ENCODE measurements at regions not wholly inside any gene's neighbourhood (a gene's known extent, or its start where the extent isn't known, plus 50 kb on each side); places are given as distances from the start of the nearest gene placed in this dataset.
"Not testable (repeated sequence)": the region's sequence is repeated elsewhere in the genome, so short reads cannot be mapped to it uniquely, and the experiment has no call there.

DNA sequence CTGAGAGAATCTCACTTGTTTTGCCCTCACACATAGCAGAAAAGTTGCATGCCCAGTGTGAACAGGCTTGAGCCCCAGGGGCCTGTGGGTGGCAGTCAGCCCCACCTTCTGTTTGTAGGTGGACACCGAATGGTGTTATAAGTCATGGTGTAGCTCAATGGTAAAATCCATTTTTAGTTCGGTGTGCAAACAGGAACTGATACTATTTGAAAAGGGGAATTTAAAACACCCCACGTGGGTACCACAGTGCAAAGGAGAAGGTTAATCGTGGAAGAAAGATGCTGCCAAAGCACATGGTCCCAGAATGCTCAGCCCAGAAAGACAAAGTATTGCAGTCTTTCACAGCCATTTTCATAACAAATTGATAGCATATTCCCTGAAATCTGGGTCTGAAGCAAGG lies 71.8 kb upstream of the GZMB start:
- Histone ChIP-seq H3K9ac (ENCODE audit: low read depth, low read length) (no peak overlapping the region), H3K4me1 (ENCODE audit: insufficient read depth, low read length) (no peaks in the 10 kb centered on the region), H3K79me2 (ENCODE audit: insufficient read depth, low read length) (no peaks in the 10 kb centered on the region), H3K36me3 (ENCODE audit: insufficient read depth, low read length) (no peaks in the 10 kb centered on the region), H3K4me2 (ENCODE audit: insufficient read depth, low read length) (no peak overlapping the region), H3K27me3 (ENCODE audit: insufficient read depth, low read length, poor library complexity) (peaks cover 5% of the 10 kb centered on the region), H3K9me3 (ENCODE audit: insufficient read depth, low read length, severe bottlenecking) (no peaks in the 10 kb centered on the region), H3K4me3 (ENCODE audit: low read depth in 1 of 2, low read length in 2 of 2) (no peak overlapping the region), H3K27ac (ENCODE audit: low read length) (no peak overlapping the region), H2AFZ (ENCODE audit: low read depth, low read length) (no peak overlapping the region), H4K20me1 (ENCODE audit: insufficient read depth, low read length) (no peaks in the 10 kb centered on the region)
- ATAC-seq (ENCODE audit: insufficient read depth, low read depth) (no peak), DNase-seq (no peak)
- TF ChIP-seq, protein P1, sequence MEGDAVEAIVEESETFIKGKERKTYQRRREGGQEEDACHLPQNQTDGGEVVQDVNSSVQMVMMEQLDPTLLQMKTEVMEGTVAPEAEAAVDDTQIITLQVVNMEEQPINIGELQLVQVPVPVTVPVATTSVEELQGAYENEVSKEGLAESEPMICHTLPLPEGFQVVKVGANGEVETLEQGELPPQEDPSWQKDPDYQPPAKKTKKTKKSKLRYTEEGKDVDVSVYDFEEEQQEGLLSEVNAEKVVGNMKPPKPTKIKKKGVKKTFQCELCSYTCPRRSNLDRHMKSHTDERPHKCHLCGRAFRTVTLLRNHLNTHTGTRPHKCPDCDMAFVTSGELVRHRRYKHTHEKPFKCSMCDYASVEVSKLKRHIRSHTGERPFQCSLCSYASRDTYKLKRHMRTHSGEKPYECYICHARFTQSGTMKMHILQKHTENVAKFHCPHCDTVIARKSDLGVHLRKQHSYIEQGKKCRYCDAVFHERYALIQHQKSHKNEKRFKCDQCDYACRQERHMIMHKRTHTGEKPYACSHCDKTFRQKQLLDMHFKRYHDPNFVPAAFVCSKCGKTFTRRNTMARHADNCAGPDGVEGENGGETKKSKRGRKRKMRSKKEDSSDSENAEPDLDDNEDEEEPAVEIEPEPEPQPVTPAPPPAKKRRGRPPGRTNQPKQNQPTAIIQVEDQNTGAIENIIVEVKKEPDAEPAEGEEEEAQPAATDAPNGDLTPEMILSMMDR (IDR thresholded peaks at IDR 0.05; ENCODE audit: borderline replicate concordance, extremely low read depth, low read length, poor library complexity, severe bottlenecking), result no peak
- no peak for TF ChIP-seq EZH2 (IDR thresholded peaks at IDR 0.05; ENCODE audit: borderline replicate concordance, low read depth, low read length, severe bottlenecking)

DNA sequence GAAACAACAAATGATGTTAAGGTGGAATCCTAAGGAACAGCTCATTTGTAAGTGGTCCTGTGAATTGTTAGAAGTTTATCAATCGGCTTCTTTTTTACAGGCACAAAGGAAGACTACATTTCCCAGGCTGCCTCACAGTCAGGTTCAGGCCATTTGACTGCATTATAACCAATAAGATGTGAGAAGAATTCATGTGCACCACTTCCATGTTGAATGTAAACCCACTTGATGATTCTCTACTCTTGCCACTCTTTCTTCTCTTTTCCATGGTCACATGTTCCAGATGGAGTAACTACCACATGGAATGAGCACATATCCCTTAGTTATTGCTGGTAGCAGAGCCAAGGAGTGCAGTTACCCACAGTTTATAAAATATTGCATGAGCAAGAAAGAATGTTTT lies 67.1 kb upstream of the GZMB start:
- Histone ChIP-seq H4K20me1 (ENCODE audit: insufficient read depth, low read length) (no peaks in the 10 kb centered on the region), H3K4me3 (ENCODE audit: low read depth in 1 of 2, low read length in 2 of 2) (no peak overlapping the region), H3K79me2 (ENCODE audit: insufficient read depth, low read length) (no peaks in the 10 kb centered on the region), H2AFZ (ENCODE audit: low read depth, low read length) (no peak overlapping the region), H3K4me2 (ENCODE audit: insufficient read depth, low read length) (no peak overlapping the region), H3K27ac (ENCODE audit: low read length) (no peak overlapping the region), H3K9me3 (ENCODE audit: insufficient read depth, low read length, severe bottlenecking) (no peaks in the 10 kb centered on the region), H3K36me3 (ENCODE audit: insufficient read depth, low read length) (no peaks in the 10 kb centered on the region), H3K9ac (ENCODE audit: low read depth, low read length) (no peak overlapping the region), H3K27me3 (ENCODE audit: insufficient read depth, low read length, poor library complexity) (peaks cover 5% of the 10 kb centered on the region), H3K4me1 (ENCODE audit: insufficient read depth, low read length) (no peaks in the 10 kb centered on the region)
- TF ChIP-seq, protein P1 (IDR thresholded peaks at IDR 0.05; ENCODE audit: borderline replicate concordance, extremely low read depth, low read length, poor library complexity, severe bottlenecking), result no peak
- TF ChIP-seq EZH2 (IDR thresholded peaks at IDR 0.05; ENCODE audit: borderline replicate concordance, low read depth, low read length, severe bottlenecking), result no peak
- ATAC-seq (ENCODE audit: insufficient read depth, low read depth) (no peak), DNase-seq (no peak)

DNA sequence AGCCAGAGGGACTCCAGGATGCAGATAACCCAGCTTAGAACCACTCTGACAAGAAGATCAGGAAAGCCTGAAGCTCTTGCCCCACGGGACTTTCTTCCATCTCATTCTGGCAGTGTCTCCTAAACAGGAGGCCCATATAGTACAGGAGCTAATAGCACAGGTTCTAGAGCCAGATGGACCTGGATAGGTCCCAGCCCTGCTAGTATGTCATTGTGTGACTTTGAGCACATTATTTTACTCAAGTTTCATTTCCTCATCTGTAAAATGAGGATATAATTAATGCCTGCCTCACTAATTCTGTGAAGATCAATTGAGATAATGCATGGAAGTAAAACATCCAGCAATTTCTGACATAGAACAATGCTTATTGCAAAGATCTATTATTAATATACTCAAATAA lies 66.5 kb upstream of the GZMB start:
- no peak overlapping the region for H3K4me3 ChIP-seq (ENCODE audit: low read depth in 1 of 2, low read length in 2 of 2)
- H4K20me1 ChIP-seq (ENCODE audit: insufficient read depth, low read length), result no peaks in the 10 kb centered on the region
- H3K4me1 ChIP-seq (ENCODE audit: insufficient read depth, low read length), result no peaks in the 10 kb centered on the region
- DNase-seq (no peak), ATAC-seq (ENCODE audit: insufficient read depth, low read depth) (no peak)
- peaks cover 3% of the 10 kb centered on the region for H3K27me3 ChIP-seq (ENCODE audit: insufficient read depth, low read length, poor library complexity)
- no peaks in the 10 kb centered on the region for H3K36me3 ChIP-seq (ENCODE audit: insufficient read depth, low read length)
- no peak overlapping the region for H2AFZ ChIP-seq (ENCODE audit: low read depth, low read length)
- no peak overlapping the region for H3K27ac ChIP-seq (ENCODE audit: low read length)
- H3K9ac ChIP-seq (ENCODE audit: low read depth, low read length), result no peak overlapping the region
- H3K79me2 ChIP-seq (ENCODE audit: insufficient read depth, low read length), result no peaks in the 10 kb centered on the region
- no peaks in the 10 kb centered on the region for H3K9me3 ChIP-seq (ENCODE audit: insufficient read depth, low read length, severe bottlenecking)
- TF ChIP-seq, protein P1 (IDR thresholded peaks at IDR 0.05; ENCODE audit: borderline replicate concordance, extremely low read depth, low read length, poor library complexity, severe bottlenecking), result no peak
- TF ChIP-seq EZH2 (IDR thresholded peaks at IDR 0.05; ENCODE audit: borderline replicate concordance, low read depth, low read length, severe bottlenecking), result no peak
- H3K4me2 ChIP-seq (ENCODE audit: insufficient read depth, low read length), result no peak overlapping the region

DNA sequence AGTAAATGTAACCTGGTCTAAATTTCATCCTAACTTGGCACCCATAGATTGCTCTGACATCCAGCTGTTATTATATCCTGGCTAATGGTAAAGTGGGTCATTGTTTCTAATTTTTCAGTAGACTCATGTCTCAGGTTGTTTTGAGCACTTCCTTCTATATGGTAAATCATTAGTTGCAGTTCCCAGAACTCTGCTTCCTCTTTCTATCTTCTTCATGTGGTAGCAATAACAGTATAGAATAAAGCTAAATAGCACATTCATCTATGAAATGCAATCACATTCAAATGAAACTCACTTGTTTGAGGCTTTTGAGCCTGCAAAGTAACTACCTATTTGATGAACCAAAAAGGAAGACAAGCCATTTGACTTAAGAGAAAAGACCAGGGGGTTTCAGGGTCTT lies 65.1 kb upstream of the GZMB start:
- no peaks in the 10 kb centered on the region for H3K9me3 ChIP-seq (ENCODE audit: insufficient read depth, low read length, severe bottlenecking)
- peaks cover 3% of the 10 kb centered on the region for H3K27me3 ChIP-seq (ENCODE audit: insufficient read depth, low read length, poor library complexity)
- no peak overlapping the region for H3K4me3 ChIP-seq (ENCODE audit: low read depth in 1 of 2, low read length in 2 of 2)
- no peak overlapping the region for H3K9ac ChIP-seq (ENCODE audit: low read depth, low read length)
- no peaks in the 10 kb centered on the region for H4K20me1 ChIP-seq (ENCODE audit: insufficient read depth, low read length)
- H3K4me2 ChIP-seq (ENCODE audit: insufficient read depth, low read length), result no peak overlapping the region
- H3K4me1 ChIP-seq (ENCODE audit: insufficient read depth, low read length), result peaks cover under 1% of the 10 kb centered on the region; the same call in 1 of the 2 replicates
- H3K27ac ChIP-seq (ENCODE audit: low read length), result no peak overlapping the region
- H3K36me3 ChIP-seq (ENCODE audit: insufficient read depth, low read length), result no peaks in the 10 kb centered on the region
- no peak overlapping the region for H2AFZ ChIP-seq (ENCODE audit: low read depth, low read length)
- no peak for DNase-seq
- TF ChIP-seq EZH2 (IDR thresholded peaks at IDR 0.05; ENCODE audit: borderline replicate concordance, low read depth, low read length, severe bottlenecking), result no peak
- TF ChIP-seq, protein P1 (IDR thresholded peaks at IDR 0.05; ENCODE audit: borderline replicate concordance, extremely low read depth, low read length, poor library complexity, severe bottlenecking), result no peak
- no peak for ATAC-seq (ENCODE audit: insufficient read depth, low read depth)
- H3K79me2 ChIP-seq (ENCODE audit: insufficient read depth, low read length), result no peaks in the 10 kb centered on the region

DNA sequence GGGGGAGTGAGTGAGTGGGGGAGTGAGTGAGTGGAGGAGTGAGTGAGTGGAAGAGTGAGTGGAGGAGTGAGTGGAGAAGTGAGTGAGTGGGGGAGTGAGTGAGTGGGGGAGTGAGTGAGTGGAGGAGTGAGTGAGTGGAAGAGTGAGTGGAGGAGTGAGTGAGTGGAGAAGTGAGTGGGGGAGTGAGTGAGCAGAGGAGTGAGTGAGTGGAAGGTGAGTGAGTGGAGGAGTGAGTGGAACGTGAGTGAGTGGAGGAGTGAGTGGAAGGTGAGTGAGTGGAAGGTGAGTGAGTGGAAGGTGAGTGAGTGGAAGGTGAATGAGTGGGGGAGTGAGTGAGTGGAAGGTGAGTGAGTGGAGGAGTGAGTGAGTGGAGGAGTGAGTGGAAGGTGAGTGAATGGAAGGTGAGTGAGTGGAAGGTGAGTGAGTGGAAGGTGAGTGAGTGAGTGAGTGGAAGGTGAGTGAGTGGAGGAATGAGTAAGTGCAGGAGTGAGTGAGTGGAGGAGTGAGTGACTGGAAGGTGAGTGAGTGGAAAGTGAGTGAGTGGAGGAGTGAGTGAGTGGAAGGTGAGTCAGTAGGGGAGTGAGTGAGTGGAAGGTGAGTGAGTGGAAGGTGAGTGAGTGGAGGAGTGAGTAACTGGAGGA lies 62.4 kb upstream of the GZMB start:
- DNase-seq; H3K4me2 ChIP-seq (ENCODE audit: insufficient read depth, low read length); H3K27ac ChIP-seq (ENCODE audit: low read length); H3K4me3 ChIP-seq (ENCODE audit: low read depth in 1 of 2, low read length in 2 of 2); H2AFZ ChIP-seq (ENCODE audit: low read depth, low read length); H3K36me3 ChIP-seq (ENCODE audit: insufficient read depth, low read length); ATAC-seq (ENCODE audit: insufficient read depth, low read depth); H3K9ac ChIP-seq (ENCODE audit: low read depth, low read length); H3K9me3 ChIP-seq (ENCODE audit: insufficient read depth, low read length, severe bottlenecking); H3K27me3 ChIP-seq (ENCODE audit: insufficient read depth, low read length, poor library complexity); H3K79me2 ChIP-seq (ENCODE audit: insufficient read depth, low read length); H4K20me1 ChIP-seq (ENCODE audit: insufficient read depth, low read length): not testable (repeated sequence)
- H3K4me1 ChIP-seq (ENCODE audit: insufficient read depth, low read length), result peaks cover 16% of the 10 kb centered on the region

Data from DND-41 (cell line).